SK-N-SH (cell line): ENCODE measurements at regions not wholly inside any gene's neighbourhood (a gene's known extent, or its start where the extent isn't known, plus 50 kb on each side); places are given as distances from the start of the nearest gene placed in this dataset.
"Not testable (repeated sequence)": the region's sequence is repeated elsewhere in the genome, so short reads cannot be mapped to it uniquely, and the experiment has no call there.

ENCODE experiments used
- CTCF ChIA-PET: fragments of 300-600, 350-600 bp; formaldehyde crosslinking; extraction: SDS; loops from one replicate; lab custom pipeline; 2021; lab: Yijun Ruan, JAX
- POLR2A ChIA-PET: fragments of 350-600 bp; sonication (Branson Sonifier 250); formaldehyde crosslinking; extraction: SDS; loops from one replicate; lab custom pipeline; 2020; ENCODE audit warnings: antibody characterized with exemption, inconsistent platforms; lab: Yijun Ruan, JAX
- DNase-seq: peaks from one replicate; pipeline ENCODE4 v3.0.0; 2012
- H2AFZ ChIP-seq: fragments of 200-600 bp; sonication (generic); 2 replicates; pipeline ENCODE4 v1.8.1; 2016; ENCODE audit warnings: antibody characterized with exemption, mild to moderate bottlenecking, low read depth
- H3F3A ChIP-seq: fragments of 200-600 bp; sonication (generic); replicated peaks from 2 replicates; pipeline ENCODE3; 2016; ENCODE audit warnings: antibody characterized with exemption, mild to moderate bottlenecking; ENCODE audit not compliant: insufficient read depth
- H3K27ac ChIP-seq, 2 experiments: fragments of 200-500 bp in 1 of 2; fragments of 200-600 bp in 1 of 2; sonication (Bioruptor generic) in 1 of 2; sonication (generic), shearing (Covaris generic) in 1 of 2; 2 replicates each; pipeline versions ENCODE4 v1.5.1 to v1.6.1; 2014 to 2016; ENCODE audit warnings: low read depth in 2 of 2, inconsistent platforms in 1 of 2, low read length in 1 of 2, mild to moderate bottlenecking in 1 of 2, mixed read lengths in 1 of 2
- H3K27me3 ChIP-seq: fragments of 200-600 bp; sonication (generic), shearing (Covaris generic); 2 replicates; pipeline ENCODE4 v1.6.1; 2016; ENCODE audit warnings: mixed run types; ENCODE audit not compliant: insufficient read depth
- H3K36me3 ChIP-seq, 2 experiments: fragments of 200-500 bp in 1 of 2; fragments of 200-600 bp in 1 of 2; sonication (Bioruptor generic) in 1 of 2; sonication (generic) in 1 of 2; replicated peaks in 1 of 2; 2 replicates each; pipeline versions ENCODE3 to v1.5.1; 2014 to 2016; ENCODE audit warnings: low read length in 1 of 2, mild to moderate bottlenecking in 1 of 2; ENCODE audit not compliant: insufficient read depth in 2 of 2, control insufficient read depth in 1 of 2
- H3K4me1 ChIP-seq, 2 experiments: fragments of 200-500 bp in 1 of 2; fragments of 200-600 bp in 1 of 2; sonication (Bioruptor generic) in 1 of 2; sonication (generic), shearing (Covaris generic) in 1 of 2; 2 replicates each; pipeline versions ENCODE4 v1.5.1 to v1.6.1; 2014 to 2016; ENCODE audit warnings: low read depth in 1 of 2, low read length in 1 of 2, mixed run types in 1 of 2; ENCODE audit not compliant: insufficient read depth in 2 of 2, control insufficient read depth in 1 of 2
- H3K4me2 ChIP-seq: fragments of 200-600 bp; sonication (generic), shearing (Covaris generic); 2 replicates; pipeline ENCODE4 v1.6.1; 2017; ENCODE audit warnings: mixed run types
- H3K4me3 ChIP-seq, 2 experiments: fragments of 200-500 bp in 1 of 2; fragments of 200-600 bp in 1 of 2; sonication (Bioruptor generic) in 1 of 2; sonication (generic), shearing (Covaris generic) in 1 of 2; 2 replicates each; pipeline versions ENCODE4 v1.5.1 to v1.8.1; 2014 to 2016; ENCODE audit warnings: low read depth in 2 of 2, inconsistent platforms in 1 of 2, low read length in 1 of 2, mild to moderate bottlenecking in 1 of 2, mixed read lengths in 1 of 2, moderate library complexity in 1 of 2
- H3K79me2 ChIP-seq: fragments of 200-600 bp; sonication (generic); 2 replicates; pipeline ENCODE4 v1.8.1; 2017; ENCODE audit warnings: mild to moderate bottlenecking; ENCODE audit not compliant: insufficient read depth
- H3K9ac ChIP-seq: fragments of 200-600 bp; sonication (generic); 2 replicates; pipeline ENCODE4 v1.6.1; 2017; ENCODE audit warnings: mixed run types
- H3K9me2 ChIP-seq: fragments of 200-600 bp; sonication (generic); 2 replicates; pipeline ENCODE4 v1.6.1; 2017; ENCODE audit warnings: mixed run types
- H3K9me3 ChIP-seq: fragments of 200-600 bp; sonication (generic); 2 replicates; pipeline ENCODE4 v1.6.1; 2017; ENCODE audit warnings: mixed run types, mild to moderate bottlenecking, moderate library complexity
- H4K20me1 ChIP-seq: fragments of 200-600 bp; sonication (generic); 2 replicates; pipeline ENCODE4 v1.6.1; 2017; ENCODE audit warnings: mild to moderate bottlenecking, mixed run types; ENCODE audit not compliant: insufficient read depth
- CTCF ChIP-seq: fragments of 200-600 bp; sonication (generic); IDR thresholded peaks from 2 replicates; pipeline ENCODE4 v1.6.1; 2017; ENCODE audit warnings: antibody characterized with exemption, mild to moderate bottlenecking, moderate library complexity
- EZH2phosphoT487 ChIP-seq: fragments of 200-600 bp; sonication (generic); IDR thresholded peaks from 2 replicates; pipeline ENCODE4 v1.6.1; 2017; ENCODE audit warnings: low read depth, mixed run types, mild to moderate bottlenecking, antibody characterized with exemption, moderate library complexity, borderline replicate concordance
- FOXM1 ChIP-seq: IDR thresholded peaks from 2 replicates; pipeline ENCODE4 v1.4.0; 2012; ENCODE audit warnings: low read depth, mild to moderate bottlenecking
- IRF3 ChIP-seq: fragments of 150-350 bp; IDR thresholded peaks from 2 replicates; pipeline ENCODE4 v1.6.1; 2016; ENCODE audit warnings: mild to moderate bottlenecking, low read depth, low read length
- MEF2A ChIP-seq: IDR thresholded peaks from 2 replicates; pipeline ENCODE4 v1.4.0; 2012; ENCODE audit warnings: low read depth, borderline replicate concordance
- MXI1 ChIP-seq: IDR thresholded peaks from 2 replicates; pipeline ENCODE4 v1.6.1; 2012; ENCODE audit warnings: mild to moderate bottlenecking, low read depth, low read length, improper control_type of control experiment
- NRF1 ChIP-seq: IDR thresholded peaks from 2 replicates; pipeline ENCODE4 v1.6.1; 2012; ENCODE audit warnings: low read depth, mild to moderate bottlenecking, low read length
- PBX3 ChIP-seq: IDR thresholded peaks from 2 replicates; pipeline ENCODE4; 2012
- POLR2AphosphoS5 ChIP-seq: IDR thresholded peaks from 2 replicates; pipeline ENCODE4 v1.6.1; 2012; ENCODE audit warnings: low read depth, low read length
- RAD21 ChIP-seq: IDR thresholded peaks from 2 replicates; pipeline ENCODE4 v1.6.1; 2012; ENCODE audit warnings: mild to moderate bottlenecking, low read length
- REST ChIP-seq: IDR thresholded peaks from 2 replicates; pipeline ENCODE4 v1.6.1; 2012; ENCODE audit warnings: mild to moderate bottlenecking, low read depth, low read length, moderate library complexity
- TEAD4 ChIP-seq: IDR thresholded peaks from 2 replicates; pipeline ENCODE4 v1.4.0; 2012; ENCODE audit warnings: mild to moderate bottlenecking, borderline replicate concordance; ENCODE audit not compliant: insufficient read depth
- WGBS: methylation state at CpG from one replicate; pipeline ENCODE4 v1.1.6; 2017; ENCODE audit warnings: low lambda C conversion rate; 5-methylcytosine and 5-hydroxymethylcytosine counted together

GRCh38 chr2:179331061-179331460, 66.4 kb upstream of the SESTD1 start:
- no peaks in the 10 kb centered on the region for H3K9me2 ChIP-seq
- H3K4me1 ChIP-seq = no peaks in the 10 kb centered on the region
- no peak overlapping the region for H3K4me3 ChIP-seq
- WGBS = 77% methylated on average over 3 of the region's 3 CpGs
- TF ChIP-seq MEF2A (no peak), MXI1 (no peak), IRF3 (no peak), POLR2AphosphoS5 (no peak), NRF1 (no peak), TEAD4 (no peak), RAD21 (no peak), CTCF (no peak)
- H3K4me2 ChIP-seq = no peak overlapping the region
- H3K9ac ChIP-seq = no peak overlapping the region
- no peak overlapping the region for H2AFZ ChIP-seq
- ChIA-PET CTCF (no interaction called here), POLR2A (no interaction called here)
- no peaks in the 10 kb centered on the region for H3K27me3 ChIP-seq
- H3K79me2 ChIP-seq = no peaks in the 10 kb centered on the region
- DNase-seq = no peak
- H3K9me3 ChIP-seq = no peaks in the 10 kb centered on the region
- H4K20me1 ChIP-seq = no peaks in the 10 kb centered on the region
- H3F3A ChIP-seq = no peaks in the 10 kb centered on the region
- no peak overlapping the region for H3K27ac ChIP-seq
- H3K36me3 ChIP-seq = no peaks in the 10 kb centered on the region

GRCh38 chr2:179322289-179322688, 57.7 kb upstream of the SESTD1 start:
- POLR2A ChIA-PET = no interaction called here
- CTCF ChIA-PET = no interaction called here
- DNase-seq = no peak
- Histone ChIP-seq H4K20me1 (no peaks in the 10 kb centered on the region), H3K9ac (no peak overlapping the region), H3K36me3 (no peaks in the 10 kb centered on the region), H3K79me2 (no peaks in the 10 kb centered on the region), H3K4me3 (no peak overlapping the region), H3K9me3 (no peaks in the 10 kb centered on the region), H3K27ac (no peak overlapping the region), H2AFZ (no peak overlapping the region), H3F3A (no peaks in the 10 kb centered on the region), H3K9me2 (no peaks in the 10 kb centered on the region), H3K27me3 (no peaks in the 10 kb centered on the region), H3K4me2 (no peak overlapping the region), H3K4me1 (no peaks in the 10 kb centered on the region)
- WGBS = 67% methylated on average over 5 of the region's 5 CpGs
- TF ChIP-seq PBX3 (no peak), CTCF (no peak), EZH2phosphoT487 (no peak), REST (no peak), FOXM1 (no peak)

GRCh38 chr2:179321034-179321433, 56.4 kb upstream of the SESTD1 start:
- 49% methylated on average over 3 of the region's 3 CpGs for WGBS
- H3K27me3 ChIP-seq = not testable (repeated sequence)

More at GRCh38 chr2:179321034-179321433, 56.4 kb upstream of the SESTD1 start:
- H3K36me3 ChIP-seq, H3K27ac ChIP-seq, H3K4me2 ChIP-seq, H3F3A ChIP-seq, H3K9me2 ChIP-seq, H3K4me3 ChIP-seq, H3K79me2 ChIP-seq, H2AFZ ChIP-seq, H4K20me1 ChIP-seq, H3K9ac ChIP-seq, CTCF ChIA-PET, H3K9me3 ChIP-seq, DNase-seq, POLR2A ChIA-PET, H3K4me1 ChIP-seq: not testable (repeated sequence)
